Thymus (tissue), 11 donors: ENCODE measurements at regions not wholly inside any gene's neighbourhood (a gene's known extent, or its start where the extent isn't known, plus 50 kb on each side); places are given as distances from the start of the nearest gene placed in this dataset.

Source experiments
- DNase-seq, 9 donors: peaks; one replicate each; pipeline ENCODE4 v3.0.0-alpha.2; 2013; ENCODE audit warnings: low spot score in 9 of 9, low read depth in 6 of 9, missing footprints in 1 of 9
- H3K27ac ChIP-seq, 2 donors: one replicate each; pipeline ENCODE4 v1.5.1; 2013; ENCODE audit warnings: control low read depth in 1 of 2, low read depth in 1 of 2, low read length in 1 of 2, mild to moderate bottlenecking in 1 of 2, moderate library complexity in 1 of 2
- H3K27me3 ChIP-seq, 2 donors: one replicate each; pipeline ENCODE4 v1.5.1; 2013; ENCODE audit warnings: low read length in 1 of 2; ENCODE audit not compliant: control insufficient read depth in 2 of 2, insufficient read depth in 1 of 2
- H3K36me3 ChIP-seq, 2 donors: one replicate each; pipeline ENCODE4 v1.5.1; 2013; ENCODE audit warnings: low read length in 1 of 2, mild to moderate bottlenecking in 1 of 2, moderate library complexity in 1 of 2; ENCODE audit not compliant: control insufficient read depth in 2 of 2, insufficient read depth in 2 of 2
- H3K4me1 ChIP-seq, 2 donors: one replicate each; pipeline ENCODE4 v1.5.1; 2013; ENCODE audit warnings: low read length in 2 of 2; ENCODE audit not compliant: control insufficient read depth in 2 of 2, insufficient read depth in 2 of 2
- H3K4me3 ChIP-seq, 2 donors: one replicate each; pipeline ENCODE4 v1.5.1; 2013; ENCODE audit warnings: low read length in 2 of 2, control low read depth in 1 of 2, mild to moderate bottlenecking in 1 of 2
- H3K9me3 ChIP-seq, 2 donors: one replicate each; pipeline ENCODE4 v1.5.1; 2013; ENCODE audit warnings: low read length in 1 of 2, mild to moderate bottlenecking in 1 of 2; ENCODE audit not compliant: control insufficient read depth in 2 of 2, insufficient read depth in 1 of 2
- WGBS: extraction: QIAGEN DNeasy Blood & Tissue Kit; methylation state at CpG from one replicate; pipeline ENCODE4 v1.1.7; 2013; 5-methylcytosine and 5-hydroxymethylcytosine counted together
- donor health status: healthy.

GRCh38 chr10:78927257-78927995 lies 141.3 kb upstream of the ZMIZ1 start:
- 97% methylated on average over 11 of the region's 11 CpGs for WGBS
- Histone ChIP-seq H3K4me3 (no peak overlapping the region), H3K36me3 (no peaks in the 10 kb centered on the region), H3K9me3 (no peaks in the 10 kb centered on the region), H3K4me1 (no peaks in the 10 kb centered on the region), H3K27me3 (peaks cover 0 to 6% of the 10 kb centered on the region in 2 donors), H3K27ac (no peak overlapping the region)
- DNase-seq, result no peak

DNA sequence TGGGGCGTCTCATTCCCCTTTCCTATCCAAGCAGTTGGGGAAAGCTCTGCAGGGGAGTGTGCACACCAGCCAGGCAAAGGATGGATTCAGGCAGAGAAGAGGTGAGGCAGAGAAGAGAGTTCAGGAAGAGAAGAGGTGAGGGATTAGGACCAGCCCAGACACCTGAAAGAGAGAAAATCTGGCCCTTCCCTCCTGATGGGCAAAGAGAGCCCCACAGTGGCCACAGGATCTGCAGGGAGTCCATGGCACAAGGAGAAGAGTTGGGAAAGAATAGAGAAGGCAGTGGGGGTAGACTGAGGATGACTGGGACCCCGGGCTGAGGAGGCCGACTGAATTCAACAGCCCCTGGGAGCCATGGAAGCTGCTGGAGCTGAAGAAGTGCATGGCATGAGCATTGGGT lies 140.4 kb upstream of the ZMIZ1 start:
- no peak overlapping the region for H3K27ac ChIP-seq
- 97% methylated on average over 3 of the region's 3 CpGs for WGBS
- no peaks in the 10 kb centered on the region for H3K4me1 ChIP-seq
- H3K27me3 ChIP-seq, result peaks cover 0 to 6% of the 10 kb centered on the region in 2 donors
- no peaks in the 10 kb centered on the region for H3K36me3 ChIP-seq
- no peak overlapping the region for H3K4me3 ChIP-seq
- H3K9me3 ChIP-seq, result no peaks in the 10 kb centered on the region
- DNase-seq, result no peak

DNA sequence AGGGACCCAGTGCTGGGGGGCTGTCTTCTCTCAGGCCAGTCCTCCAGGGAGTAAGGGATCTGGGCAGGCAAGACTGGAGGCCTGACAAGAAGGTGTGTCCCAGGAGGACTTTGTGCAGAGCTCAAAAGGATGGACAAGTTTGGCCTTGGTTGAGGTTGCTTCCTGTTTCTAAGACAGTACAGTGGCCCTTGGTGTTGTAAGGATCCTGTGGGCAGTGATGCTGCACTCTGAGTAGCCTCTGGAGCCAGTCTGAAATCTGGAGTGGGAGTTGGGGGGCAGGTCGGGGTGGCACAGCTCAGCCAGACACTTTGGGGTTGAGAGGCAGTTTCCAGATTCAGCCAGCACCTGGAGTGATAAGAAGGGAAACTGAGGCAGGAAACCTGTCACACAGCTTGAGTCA lies 139.2 kb upstream of the ZMIZ1 start:
- no peaks in the 10 kb centered on the region for H3K9me3 ChIP-seq
- H3K27me3 ChIP-seq, result peaks cover 0 to 6% of the 10 kb centered on the region in 2 donors
- H3K4me3 ChIP-seq, result no peak overlapping the region
- H3K4me1 ChIP-seq, result no peaks in the 10 kb centered on the region
- DNase-seq, result no peak
- WGBS, result 92% methylated on average over 1 of the region's 1 CpG
- H3K27ac ChIP-seq, result no peak overlapping the region
- no peaks in the 10 kb centered on the region for H3K36me3 ChIP-seq

DNA sequence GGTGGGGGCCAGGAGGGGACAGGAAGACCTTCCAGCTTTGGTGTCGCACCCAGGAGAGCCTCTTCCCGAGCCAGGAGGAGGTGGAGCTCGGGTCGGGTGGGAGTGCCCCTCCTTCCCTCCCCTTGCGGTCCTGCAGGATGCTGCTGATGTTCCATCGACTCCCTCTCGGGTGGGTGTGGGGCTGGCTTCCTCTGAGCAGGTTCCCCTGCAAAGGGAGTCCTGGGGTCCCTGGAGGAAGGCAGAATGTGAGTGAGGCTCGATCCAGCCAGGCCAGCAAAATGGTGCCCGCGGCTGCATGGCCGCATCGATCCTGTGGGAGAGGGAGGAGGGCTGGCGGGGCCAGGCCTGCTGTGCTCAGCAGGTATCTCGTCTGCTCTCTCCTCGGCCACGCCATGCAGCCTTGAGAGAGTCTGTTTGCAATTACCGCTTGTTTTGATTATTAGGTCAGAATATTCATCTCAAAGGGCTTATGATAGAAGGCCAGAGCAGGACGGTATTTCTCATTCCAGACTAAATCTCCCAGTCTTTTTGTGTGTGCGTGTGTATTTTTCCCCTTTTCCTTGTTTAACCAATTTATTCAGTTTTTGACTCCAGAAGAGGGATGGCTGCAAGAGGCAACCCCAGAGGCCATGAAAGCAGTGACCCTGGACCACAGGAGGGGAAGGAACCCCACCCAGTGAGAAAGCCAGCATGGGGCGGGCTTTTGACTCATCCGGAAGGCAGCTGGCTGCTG lies 137.3 kb upstream of the ZMIZ1 start:
- Histone ChIP-seq H3K9me3 (no peaks in the 10 kb centered on the region), H3K27me3 (peaks cover 0 to 6% of the 10 kb centered on the region in 2 donors), H3K4me1 (no peaks in the 10 kb centered on the region), H3K4me3 (no peak overlapping the region), H3K27ac (no peak overlapping the region), H3K36me3 (no peaks in the 10 kb centered on the region)
- WGBS, result 94% methylated on average over 21 of the region's 21 CpGs
- no peak for DNase-seq

GRCh38 chr10:78932054-78932386 lies 136.7 kb upstream of the ZMIZ1 start:
- H3K27ac ChIP-seq, result no peak overlapping the region
- no peaks in the 10 kb centered on the region for H3K9me3 ChIP-seq
- H3K4me3 ChIP-seq, result no peak overlapping the region
- H3K4me1 ChIP-seq, result no peaks in the 10 kb centered on the region
- H3K27me3 ChIP-seq, result peaks cover 0 to 6% of the 10 kb centered on the region in 2 donors
- no peaks in the 10 kb centered on the region for H3K36me3 ChIP-seq
- DNase-seq, result no peak
- 86% methylated on average over 2 of the region's 2 CpGs for WGBS

DNA sequence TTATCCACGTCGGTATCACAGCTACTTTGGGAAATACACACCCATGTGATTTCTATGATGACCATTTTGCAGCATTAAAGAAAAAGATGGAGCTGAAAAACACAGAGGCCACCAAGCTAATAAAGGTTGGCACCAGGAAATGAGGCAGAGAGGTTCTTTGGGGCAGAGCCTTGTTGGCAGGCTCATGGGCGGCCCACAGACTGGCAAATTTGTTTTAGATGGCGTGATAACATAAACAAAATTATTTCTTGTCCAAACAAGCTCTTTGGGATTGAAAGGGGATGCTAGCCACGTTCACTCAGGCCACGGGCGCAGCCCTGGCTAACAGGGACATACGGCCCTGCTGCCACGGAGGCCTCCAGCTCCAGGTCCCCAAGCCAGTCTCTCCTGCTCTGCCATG lies 135.9 kb upstream of the ZMIZ1 start:
- no peak for DNase-seq
- H3K4me3 ChIP-seq, result no peak overlapping the region
- peaks cover 0 to 6% of the 10 kb centered on the region in 2 donors for H3K27me3 ChIP-seq
- 97% methylated on average over 9 of the region's 9 CpGs for WGBS
- no peaks in the 10 kb centered on the region for H3K36me3 ChIP-seq
- peaks cover 0 to 5% of the 10 kb centered on the region in 2 donors for H3K4me1 ChIP-seq
- H3K27ac ChIP-seq, result no peak overlapping the region
- H3K9me3 ChIP-seq, result no peaks in the 10 kb centered on the region

DNA sequence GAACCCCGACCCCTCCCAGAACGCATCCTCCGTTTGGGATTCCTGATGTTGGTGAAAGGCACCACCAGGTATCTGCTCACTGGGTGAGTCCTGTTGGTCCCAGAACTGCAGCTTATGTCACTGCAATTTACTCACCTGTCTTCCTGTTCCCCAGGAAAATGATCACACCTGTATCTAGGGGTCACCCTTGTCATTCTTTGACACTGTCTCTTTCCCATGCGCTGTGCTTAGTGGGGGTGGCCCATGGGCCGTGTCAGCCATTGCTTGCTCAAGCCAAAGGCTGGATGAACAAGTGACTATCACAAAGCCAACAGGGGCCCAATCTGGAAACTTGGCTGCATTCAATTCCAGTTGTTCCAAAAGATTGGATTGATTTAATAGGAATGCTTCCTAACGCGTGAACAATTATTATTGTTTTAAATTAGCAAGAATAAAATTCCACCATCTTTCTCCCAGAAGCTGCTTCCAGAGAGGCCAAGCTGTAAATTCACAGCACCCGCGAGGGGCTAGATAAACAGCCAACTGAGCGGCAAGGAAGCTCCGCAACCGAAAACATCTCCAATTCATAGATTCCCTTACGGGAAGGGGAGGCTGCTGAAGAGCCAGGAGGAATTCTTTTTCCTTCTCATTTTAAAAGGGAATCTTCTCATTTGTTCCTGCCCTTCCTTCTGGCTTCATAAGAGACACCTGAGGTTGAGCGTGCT lies 134.8 kb upstream of the ZMIZ1 start:
- Histone ChIP-seq H3K36me3 (no peaks in the 10 kb centered on the region), H3K4me1 (peaks cover 0 to 7% of the 10 kb centered on the region in 2 donors), H3K27me3 (peaks cover 0 to 3% of the 10 kb centered on the region in 2 donors), H3K4me3 (no peak overlapping the region), H3K27ac (no peak overlapping the region), H3K9me3 (no peaks in the 10 kb centered on the region)
- DNase-seq, result no peak
- 93% methylated on average over 14 of the region's 14 CpGs for WGBS

- no peak overlapping the region for H3K27ac ChIP-seq
- H3K36me3 ChIP-seq, result no peaks in the 10 kb centered on the region
- peaks cover 0 to 3% of the 10 kb centered on the region in 2 donors for H3K27me3 ChIP-seq
- DNase-seq, result no peak
- 96% methylated on average over 3 of the region's 3 CpGs for WGBS
- H3K4me1 ChIP-seq, result peaks cover 0 to 7% of the 10 kb centered on the region in 2 donors
- H3K4me3 ChIP-seq, result no peak overlapping the region
- no peaks in the 10 kb centered on the region for H3K9me3 ChIP-seq
Measured at GRCh38 chr10:78934532-78934898, 134.3 kb upstream of the ZMIZ1 start.

GRCh38 chr10:78934994-78935602 lies 133.7 kb upstream of the ZMIZ1 start:
- Histone ChIP-seq H3K27ac (no peak overlapping the region), H3K9me3 (no peaks in the 10 kb centered on the region), H3K4me3 (no peak overlapping the region), H3K36me3 (no peaks in the 10 kb centered on the region), H3K27me3 (peaks cover 0 to 3% of the 10 kb centered on the region in 2 donors), H3K4me1 (peaks cover 0 to 7% of the 10 kb centered on the region in 2 donors)
- 94% methylated on average over 4 of the region's 4 CpGs for WGBS
- DNase-seq, result no peak
